Naive thymus-derived CD8-positive, alpha-beta T cell (primary cell): ENCODE measurements at regions not wholly inside any gene's neighbourhood (a gene's known extent, or its start where the extent isn't known, plus 50 kb on each side); places are given as distances from the start of the nearest gene placed in this dataset.
"Not testable (repeated sequence)": the region's sequence is repeated elsewhere in the genome, so short reads cannot be mapped to it uniquely, and the experiment has no call there.

Experiments used
- ATAC-seq, 2 donors: fragments of 150-1000 bp; cut with Tn5 transposase in 1 of 2; sonication (Bioruptor Pico), chemical (Tn5 transposase) in 1 of 2; 1 replicate in 1 of 2; 2 replicates in 1 of 2; pipeline ENCODE4 v1.10.0; 2021; ENCODE audit warnings: mild to moderate bottlenecking in 2 of 2, moderate library complexity in 2 of 2
- POLR2A ChIA-PET: fragments of 350-600 bp; sonication (Branson Sonifier 250); formaldehyde crosslinking; loops from one replicate; lab custom pipeline; 2021; ENCODE audit warnings: antibody characterized with exemption; lab: Charles Lee
- DNase-seq, 10 donors: peaks; one replicate each; pipeline versions ENCODE4 v3.0.0 to v3.0.0-alpha.2; 2020 to 2022
- H3K27ac Mint-ChIP-seq, 10 donors: one replicate each; pipeline ENCODE4 v1.8.0; 2020 to 2022; ENCODE audit warnings: mild to moderate bottlenecking in 10 of 10, mixed read lengths in 10 of 10, moderate library complexity in 4 of 10, inconsistent platforms in 1 of 10
- H3K27me3 Mint-ChIP-seq, 5 donors: one replicate each; pipeline ENCODE4 v1.8.0; 2021 to 2022; ENCODE audit warnings: mixed read lengths in 5 of 5
- H3K36me3 Mint-ChIP-seq, 3 donors: one replicate each; pipeline ENCODE4 v1.8.0; 2020 to 2022; ENCODE audit warnings: mixed read lengths in 3 of 3, mild to moderate bottlenecking in 2 of 3, inconsistent platforms in 1 of 3
- H3K4me1 Mint-ChIP-seq, 4 donors: one replicate each; pipeline ENCODE4 v1.8.0; 2021 to 2022; ENCODE audit warnings: mixed read lengths in 4 of 4
- H3K4me3 Mint-ChIP-seq, 10 donors: one replicate each; pipeline ENCODE4 v1.8.0; 2020 to 2022; ENCODE audit warnings: mild to moderate bottlenecking in 10 of 10, mixed read lengths in 10 of 10, moderate library complexity in 6 of 10, inconsistent platforms in 1 of 10
- H3K9me3 Mint-ChIP-seq, 9 donors: one replicate each; pipeline ENCODE4 v1.8.0; 2020 to 2022; ENCODE audit warnings: mixed read lengths in 9 of 9, mild to moderate bottlenecking in 3 of 9, inconsistent platforms in 1 of 9, moderate library complexity in 1 of 9

GRCh38 chr21:25175938-25176337, 431.3 kb downstream of the MRPL39 start:
- H3K4me1 Mint-ChIP-seq = peaks cover 0 to 10% (median 0%) of the 10 kb centered on the region in 4 donors
- POLR2A ChIA-PET = no interaction called here

GRCh38 chr21:25171438-25171837, 435.8 kb downstream of the MRPL39 start:
- H3K36me3 Mint-ChIP-seq = peaks cover 0 to 7% (median 0%) of the 10 kb centered on the region in 3 donors
- H3K9me3 Mint-ChIP-seq = peaks cover 4 to 24% (median 16%) of the 10 kb centered on the region in 9 donors
- no peak overlapping the region for H3K27ac Mint-ChIP-seq
- POLR2A ChIA-PET = no interaction called here
- ATAC-seq (no peak), DNase-seq (no peak)
- peaks cover 0 to 10% (median 0%) of the 10 kb centered on the region in 4 donors for H3K4me1 Mint-ChIP-seq
- H3K4me3 Mint-ChIP-seq = no peak overlapping the region
- peaks cover 0 to 3% (median 0%) of the 10 kb centered on the region in 5 donors for H3K27me3 Mint-ChIP-seq

More at GRCh38 chr21:25175938-25176337, 431.3 kb downstream of the MRPL39 start:
- ATAC-seq (no peak), DNase-seq (no peak)
- Mint-ChIP-seq H3K9me3 (peaks cover 0 to 7% (median 0%) of the 10 kb centered on the region in 9 donors), H3K27ac (no peak overlapping the region), H3K36me3 (no peaks in the 10 kb centered on the region), H3K27me3 (peaks cover 0 to 3% (median 0%) of the 10 kb centered on the region in 5 donors), H3K4me3 (no peak overlapping the region)

- Mint-ChIP-seq H3K4me3 (no peak overlapping the region), H3K4me1 (peaks cover 0 to 10% (median 0%) of the 10 kb centered on the region in 4 donors), H3K36me3 (peaks cover 0 to 7% (median 0%) of the 10 kb centered on the region in 3 donors), H3K9me3 (peaks cover 4 to 29% (median 18%) of the 10 kb centered on the region in 9 donors), H3K27me3 (peaks cover 0 to 3% (median 0%) of the 10 kb centered on the region in 5 donors), H3K27ac (no peak overlapping the region)
- POLR2A ChIA-PET = no interaction called here
- ATAC-seq (no peak), DNase-seq (no peak)
Observed at GRCh38 chr21:25170681-25171080, 436.6 kb downstream of the MRPL39 start.

- no peak overlapping the region for H3K4me3 Mint-ChIP-seq
- H3K9me3 Mint-ChIP-seq = peaks cover 4 to 36% (median 18%) of the 10 kb centered on the region in 9 donors
- POLR2A ChIA-PET = no interaction called here
- H3K27me3 Mint-ChIP-seq = peaks cover 0 to 3% (median 0%) of the 10 kb centered on the region in 5 donors
- peaks cover 0 to 7% (median 0%) of the 10 kb centered on the region in 3 donors for H3K36me3 Mint-ChIP-seq
- DNase-seq = no peak
- no peak for ATAC-seq
- H3K4me1 Mint-ChIP-seq = peaks cover 0 to 2% (median 0%) of the 10 kb centered on the region in 4 donors
- no peak overlapping the region for H3K27ac Mint-ChIP-seq
Observed at GRCh38 chr21:25169370-25169769, 437.9 kb downstream of the MRPL39 start.

- H3K9me3 Mint-ChIP-seq = peaks cover 4 to 36% (median 18%) of the 10 kb centered on the region in 9 donors
- H3K4me3 Mint-ChIP-seq, ATAC-seq, H3K27me3 Mint-ChIP-seq, POLR2A ChIA-PET, H3K4me1 Mint-ChIP-seq, H3K27ac Mint-ChIP-seq, H3K36me3 Mint-ChIP-seq, DNase-seq: not testable (repeated sequence)
Observed at GRCh38 chr21:25166904-25167303, 440.4 kb downstream of the MRPL39 start.

- no peak overlapping the region for H3K4me3 Mint-ChIP-seq
- H3K36me3 Mint-ChIP-seq = peaks cover 0 to under 1% (median 0%) of the 10 kb centered on the region in 3 donors
- DNase-seq = no peak
- ATAC-seq = no peak
- H3K27ac Mint-ChIP-seq = no peak overlapping the region
- peaks cover 0 to 26% (median under 1%) of the 10 kb centered on the region in 9 donors for H3K9me3 Mint-ChIP-seq
- peaks cover 0 to 2% (median 0%) of the 10 kb centered on the region in 4 donors for H3K4me1 Mint-ChIP-seq
- H3K27me3 Mint-ChIP-seq = no peaks in the 10 kb centered on the region
- POLR2A ChIA-PET = no interaction called here
Observed at GRCh38 chr21:25161571-25161970, 445.7 kb downstream of the MRPL39 start.

- H3K36me3 Mint-ChIP-seq, POLR2A ChIA-PET, H3K4me1 Mint-ChIP-seq: not testable (repeated sequence)
Observed at GRCh38 chr21:25155020-25155419, 452.3 kb downstream of the MRPL39 start.

GRCh38 chr21:25149022-25149421, 458.3 kb downstream of the MRPL39 start:
- Mint-ChIP-seq H3K4me1 (no peaks in the 10 kb centered on the region), H3K27me3 (peaks cover 0 to 4% (median 0%) of the 10 kb centered on the region in 5 donors), H3K4me3 (no peak overlapping the region), H3K9me3 (peaks cover 0 to 9% (median 3%) of the 10 kb centered on the region in 9 donors), H3K36me3 (no peaks in the 10 kb centered on the region), H3K27ac (no peak overlapping the region)
- DNase-seq (no peak), ATAC-seq (no peak)
- POLR2A ChIA-PET = no interaction called here

More at GRCh38 chr21:25155020-25155419, 452.3 kb downstream of the MRPL39 start:
- not testable (repeated sequence) for ATAC-seq, DNase-seq, H3K4me3 Mint-ChIP-seq, H3K27me3 Mint-ChIP-seq, H3K27ac Mint-ChIP-seq
- peaks cover 0 to 15% (median 4%) of the 10 kb centered on the region in 9 donors for H3K9me3 Mint-ChIP-seq

GRCh38 chr21:25139414-25139813, 467.9 kb downstream of the MRPL39 start:
- Mint-ChIP-seq H3K9me3 (peaks cover 0 to 7% (median 0%) of the 10 kb centered on the region in 9 donors), H3K4me3 (no peak overlapping the region), H3K27me3 (no peaks in the 10 kb centered on the region), H3K27ac (no peak overlapping the region), H3K36me3 (no peaks in the 10 kb centered on the region), H3K4me1 (no peaks in the 10 kb centered on the region)
- ATAC-seq = no peak
- no peak for DNase-seq
- POLR2A ChIA-PET = no interaction called here

- Mint-ChIP-seq H3K4me3 (no peak overlapping the region), H3K27ac (no peak overlapping the region), H3K4me1 (no peaks in the 10 kb centered on the region), H3K36me3 (no peaks in the 10 kb centered on the region), H3K9me3 (peaks cover 0 to 19% (median 5%) of the 10 kb centered on the region in 9 donors), H3K27me3 (peaks cover 0 to 8% (median 0%) of the 10 kb centered on the region in 5 donors)
- ATAC-seq (no peak), DNase-seq (no peak)
- POLR2A ChIA-PET = no interaction called here
Observed at GRCh38 chr21:25133939-25134338, 473.3 kb downstream of the MRPL39 start.

- H3K9me3 Mint-ChIP-seq = peaks cover 0 to 11% (median 3%) of the 10 kb centered on the region in 9 donors
- no peaks in the 10 kb centered on the region for H3K4me1 Mint-ChIP-seq
- H3K36me3 Mint-ChIP-seq = no peaks in the 10 kb centered on the region
- DNase-seq (no peak), ATAC-seq (no peak)
- no peak overlapping the region for H3K27ac Mint-ChIP-seq
- H3K27me3 Mint-ChIP-seq = peaks cover 0 to 5% (median 0%) of the 10 kb centered on the region in 5 donors
- POLR2A ChIA-PET = no interaction called here
- no peak overlapping the region for H3K4me3 Mint-ChIP-seq
Observed at GRCh38 chr21:25127811-25128210, 479.5 kb downstream of the MRPL39 start.

GRCh38 chr21:25127007-25127406, 480.3 kb downstream of the MRPL39 start:
- no peak overlapping the region for H3K27ac Mint-ChIP-seq
- ATAC-seq (no peak), DNase-seq (no peak)
- POLR2A ChIA-PET = no interaction called here
- H3K9me3 Mint-ChIP-seq = peaks cover 0 to 10% (median 0%) of the 10 kb centered on the region in 9 donors
- H3K4me3 Mint-ChIP-seq = no peak overlapping the region
- H3K4me1 Mint-ChIP-seq = no peaks in the 10 kb centered on the region
- peaks cover 0 to 5% (median 0%) of the 10 kb centered on the region in 5 donors for H3K27me3 Mint-ChIP-seq
- no peaks in the 10 kb centered on the region for H3K36me3 Mint-ChIP-seq

GRCh38 chr21:25126564-25126963, 480.7 kb downstream of the MRPL39 start:
- no peak for DNase-seq
- Mint-ChIP-seq H3K9me3 (peaks cover 0 to 9% (median 0%) of the 10 kb centered on the region in 9 donors), H3K27ac (no peak overlapping the region), H3K36me3 (no peaks in the 10 kb centered on the region), H3K4me1 (no peaks in the 10 kb centered on the region), H3K27me3 (peaks cover 0 to 5% (median 0%) of the 10 kb centered on the region in 5 donors), H3K4me3 (no peak overlapping the region)
- ATAC-seq = no peak
- POLR2A ChIA-PET = no interaction called here

- Mint-ChIP-seq H3K9me3 (peaks cover 0 to 17% (median 5%) of the 10 kb centered on the region in 9 donors), H3K4me3 (no peak overlapping the region), H3K27me3 (peaks cover 0 to 9% (median 0%) of the 10 kb centered on the region in 5 donors), H3K4me1 (no peaks in the 10 kb centered on the region), H3K36me3 (no peaks in the 10 kb centered on the region), H3K27ac (no peak overlapping the region)
- POLR2A ChIA-PET = no interaction called here
- DNase-seq (no peak), ATAC-seq (no peak)
Observed at GRCh38 chr21:25118648-25119047, 488.6 kb downstream of the MRPL39 start.
